ENCODE measurements at regions not wholly inside any gene's neighbourhood (a gene's known extent, or its start where the extent isn't known, plus 50 kb on each side); places are given as distances from the start of the nearest gene placed in this dataset.

- Histone ChIP-seq H3K36me3 (no peaks in the 10 kb centered on the region), H3K4me3 (no peak overlapping the region), H3K4me1 (no peaks in the 10 kb centered on the region), H3K27me3 (no peaks in the 10 kb centered on the region), H3K27ac (no peak overlapping the region), H3K9me3 (no peaks in the 10 kb centered on the region)
- TF ChIP-seq POLR2A (IDR thresholded peaks at IDR 0.05), result no peak
- TF ChIP-seq CTCF (IDR thresholded peaks at IDR 0.05), result no peak
- DNase-seq, result no peak
- intact Hi-C loops (cut with DNase I; ENCODE audit: low total_unique reads), result no loop called here
These were observed 135.2 kb downstream of the EFNB2 start for GRCh38 chr13:106400289-106400688.

GRCh38 chr13:106398289-106398688, 137.2 kb downstream of the EFNB2 start:
- no peak for DNase-seq
- TF ChIP-seq POLR2A (IDR thresholded peaks at IDR 0.05), result no peak
- no peak for TF ChIP-seq CTCF (IDR thresholded peaks at IDR 0.05)
- Histone ChIP-seq H3K27ac (no peak overlapping the region), H3K9me3 (no peaks in the 10 kb centered on the region), H3K4me3 (no peak overlapping the region), H3K36me3 (no peaks in the 10 kb centered on the region), H3K4me1 (no peaks in the 10 kb centered on the region), H3K27me3 (no peaks in the 10 kb centered on the region)
- intact Hi-C loops (cut with DNase I; ENCODE audit: low total_unique reads), result no loop called here

GRCh38 chr13:106393776-106394175, 141.7 kb downstream of the EFNB2 start:
- no peaks in the 10 kb centered on the region for H3K9me3 ChIP-seq
- TF ChIP-seq POLR2A (IDR thresholded peaks at IDR 0.05) (no peak), CTCF (IDR thresholded peaks at IDR 0.05) (no peak)
- H3K27ac ChIP-seq, result no peak overlapping the region
- intact Hi-C loops (cut with DNase I; ENCODE audit: low total_unique reads), result no loop called here
- H3K27me3 ChIP-seq, result no peaks in the 10 kb centered on the region
- no peaks in the 10 kb centered on the region for H3K36me3 ChIP-seq
- no peak overlapping the region for H3K4me3 ChIP-seq
- no peaks in the 10 kb centered on the region for H3K4me1 ChIP-seq
- no peak for DNase-seq

- no peaks in the 10 kb centered on the region for H3K36me3 ChIP-seq
- no peaks in the 10 kb centered on the region for H3K4me1 ChIP-seq
- intact Hi-C loops (cut with DNase I; ENCODE audit: low total_unique reads), result no loop called here
- no peak overlapping the region for H3K4me3 ChIP-seq
- no peak for DNase-seq
- no peaks in the 10 kb centered on the region for H3K27me3 ChIP-seq
- H3K27ac ChIP-seq, result no peak overlapping the region
- H3K9me3 ChIP-seq, result no peaks in the 10 kb centered on the region
- no peak for TF ChIP-seq POLR2A (IDR thresholded peaks at IDR 0.05)
- TF ChIP-seq CTCF (IDR thresholded peaks at IDR 0.05), result no peak
These were observed 143.8 kb downstream of the EFNB2 start for GRCh38 chr13:106391681-106392080.

- intact Hi-C loops (cut with DNase I; ENCODE audit: low total_unique reads), result no loop called here
- H3K27ac ChIP-seq, result no peak overlapping the region
- H3K4me1 ChIP-seq, result no peaks in the 10 kb centered on the region
- H3K9me3 ChIP-seq, result no peaks in the 10 kb centered on the region
- H3K27me3 ChIP-seq, result no peaks in the 10 kb centered on the region
- DNase-seq, result no peak
- H3K4me3 ChIP-seq, result no peak overlapping the region
- TF ChIP-seq CTCF (IDR thresholded peaks at IDR 0.05) (no peak), POLR2A (IDR thresholded peaks at IDR 0.05) (no peak)
- no peaks in the 10 kb centered on the region for H3K36me3 ChIP-seq
These were observed 144.2 kb downstream of the EFNB2 start for GRCh38 chr13:106391271-106391670.
